Peyer's patch (tissue), 4 donors: ENCODE measurements at regions not wholly inside any gene's neighbourhood (a gene's known extent, or its start where the extent isn't known, plus 50 kb on each side); places are given as distances from the start of the nearest gene placed in this dataset.
"Not testable (repeated sequence)": the region's sequence is repeated elsewhere in the genome, so short reads cannot be mapped to it uniquely, and the experiment has no call there.

Experiments used
- DNase-seq, 3 donors: peaks; one replicate each; pipeline ENCODE4 v3.0.0-alpha.2; 2017 to 2019
- H3K27ac ChIP-seq, 4 donors: fragments of 200-600 bp; sonication (generic); one replicate each; pipeline ENCODE4 v1.5.1; 2016 to 2019
- H3K27me3 ChIP-seq, 2 donors: fragments of 200-600 bp; sonication (generic); one replicate each; pipeline ENCODE4 v1.5.1; 2019
- H3K36me3 ChIP-seq, 3 donors: fragments of 200-600 bp; sonication (generic); one replicate each; pipeline ENCODE4 v1.5.1; 2016 to 2019
- H3K4me1 ChIP-seq, 4 donors: fragments of 200-600 bp; sonication (generic); one replicate each; pipeline ENCODE4 v1.5.1; 2016 to 2019
- H3K4me3 ChIP-seq, 4 donors: fragments of 200-600 bp; sonication (generic); 1 replicate in 3 of 4; 2 replicates in 1 of 4; pipeline ENCODE4 v1.5.1; 2016 to 2019; ENCODE audit warnings: mild to moderate bottlenecking in 1 of 4
- H3K9me3 ChIP-seq, 4 donors: fragments of 200-600 bp; sonication (generic); one replicate each; pipeline ENCODE4 v1.5.1; 2016 to 2019; ENCODE audit warnings: mild to moderate bottlenecking in 1 of 4
- POLR2A ChIP-seq, 2 donors: fragments of 450-650 bp; IDR thresholded peaks; one replicate each; pipeline ENCODE4 v1.5.1; 2017; ENCODE audit warnings: antibody characterized with exemption in 2 of 2, mild to moderate bottlenecking in 2 of 2, moderate library complexity in 2 of 2
- TF ChIP-seq, protein P1 (sequence below), 6 experiments: fragments of 450-650 bp in 4 of 6; fragments of 200-600 bp in 2 of 6; sonication (generic) in 1 of 6; IDR thresholded peaks; one replicate each; pipeline ENCODE4 v1.5.1; 2017 to 2019; ENCODE audit warnings: antibody characterized with exemption in 6 of 6, mild to moderate bottlenecking in 3 of 6, moderate library complexity in 1 of 6

GRCh38 chr10:123249894-123250293 lies 95.7 kb downstream of the BUB3 start:
- H3K4me1 ChIP-seq: no peaks in the 10 kb centered on the region
- no peaks in the 10 kb centered on the region for H3K9me3 ChIP-seq
- no peak overlapping the region for H3K4me3 ChIP-seq
- no peak overlapping the region for H3K27ac ChIP-seq
- no peaks in the 10 kb centered on the region for H3K36me3 ChIP-seq
- TF ChIP-seq, protein P1, sequence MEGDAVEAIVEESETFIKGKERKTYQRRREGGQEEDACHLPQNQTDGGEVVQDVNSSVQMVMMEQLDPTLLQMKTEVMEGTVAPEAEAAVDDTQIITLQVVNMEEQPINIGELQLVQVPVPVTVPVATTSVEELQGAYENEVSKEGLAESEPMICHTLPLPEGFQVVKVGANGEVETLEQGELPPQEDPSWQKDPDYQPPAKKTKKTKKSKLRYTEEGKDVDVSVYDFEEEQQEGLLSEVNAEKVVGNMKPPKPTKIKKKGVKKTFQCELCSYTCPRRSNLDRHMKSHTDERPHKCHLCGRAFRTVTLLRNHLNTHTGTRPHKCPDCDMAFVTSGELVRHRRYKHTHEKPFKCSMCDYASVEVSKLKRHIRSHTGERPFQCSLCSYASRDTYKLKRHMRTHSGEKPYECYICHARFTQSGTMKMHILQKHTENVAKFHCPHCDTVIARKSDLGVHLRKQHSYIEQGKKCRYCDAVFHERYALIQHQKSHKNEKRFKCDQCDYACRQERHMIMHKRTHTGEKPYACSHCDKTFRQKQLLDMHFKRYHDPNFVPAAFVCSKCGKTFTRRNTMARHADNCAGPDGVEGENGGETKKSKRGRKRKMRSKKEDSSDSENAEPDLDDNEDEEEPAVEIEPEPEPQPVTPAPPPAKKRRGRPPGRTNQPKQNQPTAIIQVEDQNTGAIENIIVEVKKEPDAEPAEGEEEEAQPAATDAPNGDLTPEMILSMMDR (IDR thresholded peaks at IDR 0.05): no peak
- TF ChIP-seq POLR2A (IDR thresholded peaks at IDR 0.05): no peak
- DNase-seq: no peak
- no peaks in the 10 kb centered on the region for H3K27me3 ChIP-seq

- Histone ChIP-seq H3K9me3 (no peaks in the 10 kb centered on the region), H3K4me3 (no peak overlapping the region), H3K27me3 (no peaks in the 10 kb centered on the region), H3K36me3 (no peaks in the 10 kb centered on the region), H3K27ac (no peak overlapping the region), H3K4me1 (no peaks in the 10 kb centered on the region)
- TF ChIP-seq, protein P1 (IDR thresholded peaks at IDR 0.05): no peak
- no peak for TF ChIP-seq POLR2A (IDR thresholded peaks at IDR 0.05)
- DNase-seq: no peak
Measured at GRCh38 chr10:123250640-123251039, 96.4 kb downstream of the BUB3 start.

GRCh38 chr10:123252779-123253178 lies 98.6 kb downstream of the BUB3 start:
- H3K27ac ChIP-seq: no peak overlapping the region
- H3K36me3 ChIP-seq: no peaks in the 10 kb centered on the region
- H3K4me3 ChIP-seq: no peak overlapping the region
- no peak for DNase-seq
- no peak for TF ChIP-seq POLR2A (IDR thresholded peaks at IDR 0.05)
- TF ChIP-seq, protein P1 (IDR thresholded peaks at IDR 0.05): no peak
- no peaks in the 10 kb centered on the region for H3K4me1 ChIP-seq
- no peaks in the 10 kb centered on the region for H3K9me3 ChIP-seq
- H3K27me3 ChIP-seq: no peaks in the 10 kb centered on the region

DNA sequence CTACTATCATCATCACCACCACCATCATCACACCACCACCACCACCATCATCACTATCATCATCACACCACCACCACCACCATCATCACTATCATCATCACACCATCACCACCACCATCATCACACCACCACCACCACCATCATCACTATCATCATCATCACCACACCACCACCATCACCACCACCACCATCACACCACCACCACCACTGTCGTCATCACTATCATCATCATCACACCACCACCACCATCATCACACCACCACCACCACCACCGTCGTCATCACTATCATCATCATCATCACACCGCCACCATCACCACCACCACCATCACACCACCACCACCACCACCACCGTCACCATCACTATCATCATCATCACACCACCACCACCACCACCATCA lies 100.1 kb downstream of the BUB3 start:
- H3K36me3 ChIP-seq, H3K9me3 ChIP-seq, DNase-seq, H3K4me1 ChIP-seq, H3K27ac ChIP-seq, H3K4me3 ChIP-seq, H3K27me3 ChIP-seq: not testable (repeated sequence)

DNA sequence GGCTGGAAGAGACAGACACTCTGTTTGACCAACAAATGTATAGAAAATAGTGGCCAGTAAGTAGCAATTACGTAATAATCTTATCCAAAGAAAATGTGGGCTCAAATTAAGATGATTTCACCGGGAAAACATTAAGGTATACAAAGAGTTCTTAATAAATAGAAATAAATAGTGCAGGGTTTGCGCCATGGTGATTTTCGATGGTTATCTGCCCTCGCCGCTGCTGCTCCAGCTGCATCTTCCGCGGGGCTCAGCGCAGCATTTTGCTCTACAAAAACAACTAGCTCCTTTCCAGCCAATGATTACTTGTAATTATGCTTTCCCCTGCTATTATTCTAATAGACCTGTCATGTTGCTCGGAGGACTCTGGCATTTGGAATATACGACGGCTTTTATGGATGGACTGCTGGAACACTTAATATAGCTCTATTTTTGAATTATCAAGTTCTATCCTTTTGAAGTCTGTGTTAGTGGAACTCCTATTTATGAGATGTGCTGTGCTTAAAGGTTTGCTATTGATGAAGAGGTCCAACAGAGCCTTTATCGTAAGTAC lies 103.8 kb downstream of the BUB3 start:
- DNase-seq: no peak
- no peak overlapping the region for H3K4me3 ChIP-seq
- no peaks in the 10 kb centered on the region for H3K4me1 ChIP-seq
- no peaks in the 10 kb centered on the region for H3K36me3 ChIP-seq
- H3K27ac ChIP-seq: no peak overlapping the region
- TF ChIP-seq, protein P1 (IDR thresholded peaks at IDR 0.05): no peak
- TF ChIP-seq POLR2A (IDR thresholded peaks at IDR 0.05): no peak
- no peaks in the 10 kb centered on the region for H3K27me3 ChIP-seq
- no peaks in the 10 kb centered on the region for H3K9me3 ChIP-seq

DNA sequence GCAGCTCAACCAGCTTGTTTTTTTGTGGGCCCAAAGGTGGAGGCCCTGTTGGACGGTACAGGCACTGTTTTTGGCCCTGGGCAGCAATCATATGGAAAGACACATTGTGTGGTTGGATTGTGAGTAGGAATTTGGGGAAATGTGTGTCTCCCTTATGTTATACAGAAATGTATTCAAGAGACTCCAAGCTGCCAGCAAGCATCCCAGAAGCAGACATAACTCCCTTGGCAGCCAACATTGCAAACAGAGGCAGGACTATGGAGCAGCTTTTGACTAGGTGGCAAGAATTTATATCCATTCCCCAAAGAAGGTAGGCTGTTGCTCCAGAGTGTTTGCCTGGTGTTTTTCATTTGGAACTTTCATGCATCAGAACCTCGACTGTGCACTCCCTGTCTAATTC lies 104.9 kb downstream of the BUB3 start:
- H3K9me3 ChIP-seq: no peaks in the 10 kb centered on the region
- TF ChIP-seq POLR2A (IDR thresholded peaks at IDR 0.05): no peak
- TF ChIP-seq, protein P1 (IDR thresholded peaks at IDR 0.05): no peak
- no peak overlapping the region for H3K4me3 ChIP-seq
- H3K36me3 ChIP-seq: no peaks in the 10 kb centered on the region
- DNase-seq: no peak
- H3K4me1 ChIP-seq: no peaks in the 10 kb centered on the region
- no peak overlapping the region for H3K27ac ChIP-seq
- no peaks in the 10 kb centered on the region for H3K27me3 ChIP-seq
